ENCODE measurements at regions not wholly inside any gene's neighbourhood (a gene's known extent, or its start where the extent isn't known, plus 50 kb on each side); places are given as distances from the start of the nearest gene placed in this dataset.
A peak's percentile ranks its signal among the peaks of the same experiment; 100 is the strongest.
"Not testable (repeated sequence)": the region's sequence is repeated elsewhere in the genome, so short reads cannot be mapped to it uniquely, and the experiment has no call there.

GRCh38 chr1:234950598-234950997, 178.0 kb downstream of the TOMM20 start:
- Mint-ChIP-seq H3K36me3 (ENCODE audit: unreplicated experiment) (peaks cover 2% of the 10 kb centered on the region), H3K9me3 (ENCODE audit: unreplicated experiment) (peaks cover 6% of the 10 kb centered on the region), H3K27me3 (ENCODE audit: unreplicated experiment) (no peaks in the 10 kb centered on the region), H3K27ac (ENCODE audit: unreplicated experiment) (no peak overlapping the region), H3K4me3 (ENCODE audit: unreplicated experiment) (no peak overlapping the region), H3K4me1 (ENCODE audit: unreplicated experiment) (peaks cover 17% of the 10 kb centered on the region)
- DNase-seq (ENCODE audit: extremely low spot score, unreplicated experiment), result no peak
- TF ChIP-seq, protein P1, sequence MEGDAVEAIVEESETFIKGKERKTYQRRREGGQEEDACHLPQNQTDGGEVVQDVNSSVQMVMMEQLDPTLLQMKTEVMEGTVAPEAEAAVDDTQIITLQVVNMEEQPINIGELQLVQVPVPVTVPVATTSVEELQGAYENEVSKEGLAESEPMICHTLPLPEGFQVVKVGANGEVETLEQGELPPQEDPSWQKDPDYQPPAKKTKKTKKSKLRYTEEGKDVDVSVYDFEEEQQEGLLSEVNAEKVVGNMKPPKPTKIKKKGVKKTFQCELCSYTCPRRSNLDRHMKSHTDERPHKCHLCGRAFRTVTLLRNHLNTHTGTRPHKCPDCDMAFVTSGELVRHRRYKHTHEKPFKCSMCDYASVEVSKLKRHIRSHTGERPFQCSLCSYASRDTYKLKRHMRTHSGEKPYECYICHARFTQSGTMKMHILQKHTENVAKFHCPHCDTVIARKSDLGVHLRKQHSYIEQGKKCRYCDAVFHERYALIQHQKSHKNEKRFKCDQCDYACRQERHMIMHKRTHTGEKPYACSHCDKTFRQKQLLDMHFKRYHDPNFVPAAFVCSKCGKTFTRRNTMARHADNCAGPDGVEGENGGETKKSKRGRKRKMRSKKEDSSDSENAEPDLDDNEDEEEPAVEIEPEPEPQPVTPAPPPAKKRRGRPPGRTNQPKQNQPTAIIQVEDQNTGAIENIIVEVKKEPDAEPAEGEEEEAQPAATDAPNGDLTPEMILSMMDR (IDR thresholded peaks at IDR 0.05), result no peak

GRCh38 chr1:234949528-234949927, 179.1 kb downstream of the TOMM20 start:
- H3K27me3 Mint-ChIP-seq (ENCODE audit: unreplicated experiment); H3K27ac Mint-ChIP-seq (ENCODE audit: unreplicated experiment); H3K36me3 Mint-ChIP-seq (ENCODE audit: unreplicated experiment); H3K4me3 Mint-ChIP-seq (ENCODE audit: unreplicated experiment); H3K9me3 Mint-ChIP-seq (ENCODE audit: unreplicated experiment); DNase-seq (ENCODE audit: extremely low spot score, unreplicated experiment): not testable (repeated sequence)
- H3K4me1 Mint-ChIP-seq (ENCODE audit: unreplicated experiment), result peaks cover 15% of the 10 kb centered on the region

DNA sequence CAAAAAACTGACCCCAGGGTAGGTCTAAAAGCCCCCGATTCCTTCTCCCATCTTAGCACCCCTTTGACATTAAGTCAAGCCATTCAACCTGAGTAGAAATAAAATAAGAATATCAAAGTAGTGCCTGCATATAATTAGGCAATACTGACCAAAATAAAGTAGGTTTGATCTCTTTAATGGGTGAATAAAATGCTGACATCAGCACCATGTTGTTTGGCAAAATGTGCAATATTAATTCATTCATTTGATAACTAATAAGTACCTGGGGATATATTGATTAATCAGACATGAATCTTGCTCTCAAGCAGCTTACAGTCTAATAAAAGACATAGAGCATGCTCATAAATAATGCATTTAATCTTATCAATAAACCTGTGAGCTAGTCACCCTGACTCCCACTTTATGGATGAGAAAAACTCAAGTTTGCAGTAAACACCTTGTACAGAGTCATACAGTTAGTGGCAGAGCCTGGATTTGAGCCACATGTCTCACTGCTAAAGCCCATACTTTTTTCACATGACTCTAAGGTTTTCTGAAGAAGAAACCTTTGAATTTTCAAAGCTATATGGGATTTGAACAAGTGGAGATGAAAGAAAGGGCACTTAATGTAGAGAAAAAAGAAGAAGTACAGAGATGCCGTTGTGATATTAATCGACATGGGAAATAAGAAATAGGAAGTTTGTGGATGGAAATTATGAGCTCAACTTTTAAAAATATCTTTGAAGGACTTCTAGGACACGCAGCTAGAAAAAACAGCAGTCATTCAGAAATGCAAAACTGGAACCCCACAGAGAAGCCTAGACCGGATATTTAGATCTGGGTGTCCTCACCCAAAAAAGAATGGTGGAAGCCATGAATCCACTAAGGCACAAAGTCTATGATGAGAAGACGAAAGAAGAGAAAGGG, 183.9 kb downstream of the TOMM20 start:
- TF ChIP-seq, protein P1 (IDR thresholded peaks at IDR 0.05), result no peak
- Mint-ChIP-seq H3K36me3 (ENCODE audit: unreplicated experiment) (peaks cover 2% of the 10 kb centered on the region), H3K9me3 (ENCODE audit: unreplicated experiment) (peaks cover 6% of the 10 kb centered on the region), H3K4me1 (ENCODE audit: unreplicated experiment) (peaks cover 7% of the 10 kb centered on the region), H3K27me3 (ENCODE audit: unreplicated experiment) (no peaks in the 10 kb centered on the region), H3K4me3 (ENCODE audit: unreplicated experiment) (no peak overlapping the region), H3K27ac (ENCODE audit: unreplicated experiment) (peak overlapping the region; percentile 49)
- no peak for DNase-seq (ENCODE audit: extremely low spot score, unreplicated experiment)

- no peaks in the 10 kb centered on the region for H3K27me3 Mint-ChIP-seq (ENCODE audit: unreplicated experiment)
- H3K27ac Mint-ChIP-seq (ENCODE audit: unreplicated experiment), result no peak overlapping the region
- peaks cover under 1% of the 10 kb centered on the region for H3K9me3 Mint-ChIP-seq (ENCODE audit: unreplicated experiment)
- H3K4me3 Mint-ChIP-seq (ENCODE audit: unreplicated experiment), result no peak overlapping the region
- DNase-seq (ENCODE audit: extremely low spot score, unreplicated experiment), result no peak
- no peaks in the 10 kb centered on the region for H3K36me3 Mint-ChIP-seq (ENCODE audit: unreplicated experiment)
- H3K4me1 Mint-ChIP-seq (ENCODE audit: unreplicated experiment), result peaks cover 7% of the 10 kb centered on the region
- TF ChIP-seq, protein P1 (IDR thresholded peaks at IDR 0.05), result no peak
Measured at GRCh38 chr1:234943836-234944402, 184.7 kb downstream of the TOMM20 start.

DNA sequence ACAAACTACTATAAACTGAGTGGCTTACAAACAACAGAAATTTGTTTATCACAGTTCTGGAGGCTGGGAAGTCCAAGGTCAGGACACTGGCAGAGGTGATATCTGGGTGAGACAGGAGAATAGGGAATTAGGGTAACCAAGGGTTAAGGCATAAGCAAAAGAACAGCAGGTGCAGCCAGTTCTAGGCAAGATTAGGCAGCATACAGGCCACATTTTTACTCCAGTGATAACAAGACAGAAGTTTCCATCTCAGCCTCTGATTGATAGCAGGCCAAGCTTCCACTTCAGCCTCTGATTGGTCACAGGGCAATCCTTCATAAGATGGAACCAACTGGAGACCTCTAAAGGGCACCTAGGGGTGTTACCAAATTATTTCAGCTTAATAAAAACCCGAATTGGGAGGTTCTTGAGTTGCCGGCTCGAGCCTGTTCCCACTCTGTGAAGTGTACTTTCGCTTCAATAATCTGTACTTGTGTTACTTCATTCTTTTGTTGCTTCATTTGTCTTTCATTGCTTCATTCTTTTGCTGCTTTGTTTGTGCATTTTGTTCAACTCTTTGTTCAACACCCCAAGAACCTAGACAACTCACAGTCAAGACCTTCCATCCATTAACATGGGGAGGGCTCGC, 185.6 kb downstream of the TOMM20 start:
- H3K4me1 Mint-ChIP-seq (ENCODE audit: unreplicated experiment), result peaks cover 7% of the 10 kb centered on the region
- TF ChIP-seq, protein P1 (IDR thresholded peaks at IDR 0.05), result no peak
- no peak overlapping the region for H3K27ac Mint-ChIP-seq (ENCODE audit: unreplicated experiment)
- no peak for DNase-seq (ENCODE audit: extremely low spot score, unreplicated experiment)
- H3K4me3 Mint-ChIP-seq (ENCODE audit: unreplicated experiment), result no peak overlapping the region
- no peaks in the 10 kb centered on the region for H3K36me3 Mint-ChIP-seq (ENCODE audit: unreplicated experiment)
- H3K27me3 Mint-ChIP-seq (ENCODE audit: unreplicated experiment), result no peaks in the 10 kb centered on the region
- H3K9me3 Mint-ChIP-seq (ENCODE audit: unreplicated experiment), result no peaks in the 10 kb centered on the region

Measured in osteocyte (in vitro differentiated cells).